CD4-positive, alpha-beta T cell treated with Interleukin-4 for 1 hour (primary cell): ENCODE measurements at regions not wholly inside any gene's neighbourhood (a gene's known extent, or its start where the extent isn't known, plus 50 kb on each side); places are given as distances from the start of the nearest gene placed in this dataset.

ENCODE experiments used
- DNase-seq, 2 donors: peaks; one replicate each; pipeline ENCODE4 v3.0.0-alpha.2; 2020 to 2022

- DNase-seq: no peak
Observed at GRCh38 chr16:50469121-50469743, 79.0 kb upstream of the NKD1 start.

DNA sequence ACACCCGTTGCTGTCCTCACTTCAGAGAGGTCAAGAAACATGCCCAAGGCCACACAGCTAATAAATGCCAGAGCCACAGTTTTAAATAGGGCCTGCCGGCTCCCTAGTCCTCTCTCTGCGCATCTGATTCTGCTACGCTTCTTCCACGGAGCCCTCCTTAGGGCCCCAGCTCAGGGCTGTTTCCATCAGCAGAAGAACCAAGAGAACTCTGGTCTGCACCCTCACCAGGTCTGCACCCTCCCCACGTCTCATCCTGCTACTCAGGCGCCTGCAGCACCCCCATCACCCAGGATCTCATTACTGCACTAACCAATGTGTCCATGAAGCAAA lies 79.5 kb upstream of the NKD1 start:
- DNase-seq: peak in 1 of 2 donors; percentile 6

DNA sequence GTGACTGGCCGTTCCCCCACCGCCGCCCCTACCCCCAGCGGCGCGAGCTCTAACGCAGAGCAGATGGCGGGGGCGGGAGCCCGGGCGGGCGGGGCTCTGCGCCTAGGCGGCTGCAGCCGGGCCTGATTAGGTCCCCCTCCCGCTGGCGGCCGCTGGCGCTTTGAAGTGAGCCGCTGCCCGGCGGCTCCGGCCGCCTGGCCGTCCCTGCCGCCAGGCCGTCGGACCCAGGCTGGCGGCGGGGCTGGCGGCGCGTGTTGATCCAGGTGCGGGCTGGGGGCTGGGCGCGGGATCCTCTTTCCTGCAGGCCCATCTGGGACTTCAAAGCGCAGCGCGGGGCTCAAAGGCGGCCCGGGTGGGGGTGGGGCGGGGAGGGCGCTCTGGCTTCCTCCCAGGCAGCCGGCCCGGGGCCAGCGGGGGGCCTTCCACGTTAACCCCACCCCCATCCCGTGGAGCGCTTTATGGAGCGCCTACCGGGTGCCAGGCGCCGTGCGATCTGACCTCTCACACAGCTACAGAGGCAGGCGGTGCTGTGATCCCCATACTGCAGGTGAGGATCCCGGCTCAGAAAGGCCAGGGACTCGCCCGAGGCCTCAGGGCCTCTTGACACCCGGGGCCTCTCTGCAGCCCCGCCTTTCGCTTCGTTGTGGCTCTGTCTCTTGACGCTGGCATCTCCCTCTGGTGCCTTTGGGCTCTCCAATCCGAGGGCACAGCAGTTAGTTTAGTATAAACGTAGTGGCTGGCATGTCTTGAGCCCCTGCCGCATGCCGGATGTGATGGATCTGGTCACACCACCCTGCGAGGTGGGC lies 80.0 kb upstream of the NKD1 start:
- peak in 1 of 2 donors; percentile 10 for DNase-seq

- DNase-seq: peak in 1 of 2 donors; percentile 2
Observed at GRCh38 chr16:50467559-50467942, 80.6 kb upstream of the NKD1 start.

- DNase-seq: no peak
Observed at GRCh38 chr16:50466170-50466569, 82.0 kb upstream of the NKD1 start.

DNA sequence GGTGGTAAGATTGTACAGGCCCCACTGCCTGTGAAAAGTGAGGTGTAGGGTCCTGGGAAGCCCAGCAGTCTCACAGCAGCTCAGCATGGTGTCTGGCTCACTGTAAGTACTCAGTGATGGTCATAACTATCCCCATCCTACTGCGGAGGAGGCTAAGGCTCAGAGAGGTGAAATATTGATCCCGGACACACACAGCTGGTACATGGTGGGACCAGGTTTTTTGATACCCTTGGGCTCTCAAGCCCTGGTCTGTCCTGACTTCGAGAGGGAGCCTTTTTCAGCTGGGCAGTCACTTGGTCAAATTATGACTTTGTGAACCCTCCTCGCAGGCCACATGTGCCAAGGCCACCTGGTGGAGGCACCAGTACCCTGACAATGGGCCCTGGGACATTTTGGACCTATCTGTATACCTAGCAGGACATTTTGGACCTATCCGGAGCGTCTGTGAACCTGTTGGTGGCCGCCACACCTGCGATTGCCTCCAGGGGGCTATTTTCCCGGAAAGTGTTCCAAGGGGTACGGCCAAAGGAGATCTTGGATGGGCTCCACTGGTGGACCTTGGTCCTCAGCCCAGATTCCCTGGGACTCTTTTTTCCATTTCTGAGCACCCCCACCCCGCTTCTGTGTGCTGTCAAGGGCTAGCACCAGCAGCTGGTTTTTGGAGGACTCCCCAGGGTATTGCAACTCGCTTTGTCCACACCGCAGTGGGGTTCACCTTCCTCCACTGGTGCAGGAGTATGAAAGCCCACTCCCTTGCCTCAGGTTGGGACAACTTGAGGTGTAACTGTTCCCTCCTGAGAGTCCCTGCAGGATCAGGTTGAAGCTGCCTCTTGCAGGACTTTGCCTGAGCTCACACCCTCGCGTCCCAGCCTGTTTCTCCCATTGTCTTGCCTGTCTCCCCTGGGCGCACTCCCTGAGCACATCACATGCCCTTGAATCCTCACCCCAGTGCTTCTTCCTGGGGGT lies 83.6 kb upstream of the NKD1 start:
- peak in 1 of 2 donors; percentile 7 for DNase-seq

DNA sequence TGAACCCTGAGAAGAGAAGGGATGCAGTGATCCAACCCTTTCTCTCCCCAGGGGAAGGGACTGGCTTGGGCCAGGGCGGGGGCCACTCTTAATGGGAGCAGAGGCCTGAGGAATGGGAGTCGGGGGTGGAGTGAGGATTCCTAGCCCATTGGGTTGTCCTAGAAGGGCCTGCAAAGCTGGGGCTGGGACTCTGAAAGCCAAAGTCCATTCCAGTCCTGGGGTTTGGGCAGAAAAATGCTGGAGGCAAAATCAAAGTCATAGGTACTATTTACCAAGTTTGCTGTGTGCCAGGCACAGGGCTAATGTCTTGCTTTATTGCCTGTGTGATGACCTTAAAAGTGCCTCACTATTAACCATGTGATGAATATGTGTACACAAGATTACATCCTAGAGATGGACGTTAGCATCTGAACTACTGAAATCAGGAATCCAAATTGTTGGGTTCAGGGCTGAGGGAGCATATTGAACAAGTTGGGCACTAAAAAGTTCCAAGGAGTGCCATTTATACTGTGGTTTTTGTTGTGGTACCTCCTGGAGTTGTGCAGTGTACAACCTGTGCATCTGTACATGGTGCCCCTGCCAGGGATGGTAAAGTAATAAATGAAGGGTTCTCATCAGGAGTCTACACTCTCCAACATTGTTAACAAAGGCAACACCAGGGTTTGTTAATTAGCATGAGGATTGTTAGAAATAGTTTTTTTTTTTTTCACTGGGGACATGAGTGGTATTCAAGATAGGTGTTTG lies 84.4 kb upstream of the NKD1 start:
- DNase-seq: no peak

- DNase-seq: peak in 1 of 2 donors; percentile 3
Observed at GRCh38 chr16:50462793-50463507, 85.2 kb upstream of the NKD1 start.

- DNase-seq: no peak
Observed at GRCh38 chr16:50461400-50461760, 86.8 kb upstream of the NKD1 start.

- no peak for DNase-seq
Observed at GRCh38 chr16:50460538-50461399, 87.4 kb upstream of the NKD1 start.

- no peak for DNase-seq
Observed at GRCh38 chr16:50459496-50460080, 88.6 kb upstream of the NKD1 start.

DNA sequence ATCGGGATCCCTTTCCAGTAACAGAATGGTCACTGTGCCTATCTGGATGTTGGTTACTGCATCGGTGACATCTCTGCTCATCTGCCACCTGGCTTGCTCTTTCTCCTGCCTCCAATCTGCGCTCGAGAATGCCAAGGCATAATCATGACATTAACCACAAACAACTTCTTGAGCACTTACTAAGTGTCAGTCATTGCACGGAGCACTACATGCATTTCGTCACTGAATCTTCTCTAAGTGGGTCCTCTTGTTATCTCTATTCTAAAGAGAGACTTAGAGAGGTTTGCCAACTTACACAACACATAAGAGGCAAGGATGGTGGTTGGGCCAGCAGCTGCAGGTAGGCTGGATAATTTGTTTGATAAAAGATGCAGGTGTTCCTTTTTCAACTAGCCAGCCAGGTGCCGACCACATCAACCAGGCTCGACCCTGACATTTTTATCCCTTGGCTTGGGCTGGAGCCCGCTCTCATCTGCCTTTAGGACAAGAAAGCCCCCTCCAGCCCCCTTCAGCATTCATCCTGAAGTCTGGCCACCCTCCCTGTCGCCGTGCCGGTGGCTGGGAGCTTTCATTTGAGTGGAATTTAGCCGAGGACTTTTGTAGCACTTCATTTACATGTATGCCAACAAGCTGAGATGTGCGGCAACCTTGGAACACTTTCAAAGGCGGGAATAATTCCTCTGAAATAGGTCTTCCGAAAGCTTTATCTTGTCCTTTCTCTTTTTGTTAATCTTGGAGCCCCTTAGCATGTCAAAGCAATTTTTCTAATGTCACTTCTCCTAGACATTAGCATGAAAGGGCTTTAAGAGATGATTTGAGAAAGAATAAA lies 89.3 kb upstream of the NKD1 start:
- DNase-seq: no peak

DNA sequence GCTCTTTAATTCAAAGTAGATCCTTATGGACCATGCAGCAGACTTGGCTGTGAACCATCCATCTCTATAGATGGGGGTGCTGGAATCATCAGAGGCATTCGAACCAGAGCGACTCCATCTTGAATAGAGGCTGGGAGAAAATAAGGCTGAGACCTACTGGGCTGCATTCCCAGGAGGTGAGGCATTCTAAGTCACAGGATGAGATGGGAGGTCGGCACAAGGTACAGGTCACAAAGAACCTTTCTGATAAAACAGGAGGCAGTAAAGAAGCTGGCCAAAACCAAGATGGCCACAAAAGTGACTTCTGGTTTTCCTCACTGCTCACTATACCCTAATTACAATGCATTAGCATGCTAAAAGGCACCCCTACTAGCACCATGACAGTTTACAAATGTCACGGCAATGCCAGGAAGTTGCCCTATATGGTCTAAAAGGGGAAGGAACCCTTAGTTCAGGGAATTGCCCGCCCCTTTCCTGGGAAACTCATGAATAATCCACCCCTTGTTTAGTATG lies 89.2 kb upstream of the BRD7 start:
- DNase-seq: no peak

GRCh38 chr16:50457423-50457822 lies 88.6 kb upstream of the BRD7 start:
- DNase-seq: no peak

- no peak for DNase-seq
Observed at GRCh38 chr16:50455288-50455845, 86.6 kb upstream of the BRD7 start.

DNA sequence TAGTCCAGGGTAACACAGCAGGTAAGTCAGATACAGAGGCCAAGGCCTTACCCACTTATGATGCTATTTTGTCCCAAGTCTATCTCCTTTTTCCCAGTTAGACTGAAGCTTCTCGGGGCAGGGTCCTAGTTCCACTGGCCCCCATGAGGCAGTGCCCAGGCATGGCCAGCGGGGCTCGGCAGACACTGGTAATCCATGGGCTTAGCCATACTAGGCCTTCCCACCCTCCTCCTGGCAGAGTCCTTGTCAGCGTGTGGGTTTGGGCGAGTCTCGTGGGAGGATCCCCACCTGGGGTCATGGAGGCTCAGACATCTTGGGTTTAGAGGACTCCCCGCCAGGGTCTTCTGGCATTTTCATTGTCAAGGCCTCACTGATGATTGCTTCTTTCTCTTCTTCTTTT lies 84.7 kb upstream of the BRD7 start:
- no peak for DNase-seq

DNA sequence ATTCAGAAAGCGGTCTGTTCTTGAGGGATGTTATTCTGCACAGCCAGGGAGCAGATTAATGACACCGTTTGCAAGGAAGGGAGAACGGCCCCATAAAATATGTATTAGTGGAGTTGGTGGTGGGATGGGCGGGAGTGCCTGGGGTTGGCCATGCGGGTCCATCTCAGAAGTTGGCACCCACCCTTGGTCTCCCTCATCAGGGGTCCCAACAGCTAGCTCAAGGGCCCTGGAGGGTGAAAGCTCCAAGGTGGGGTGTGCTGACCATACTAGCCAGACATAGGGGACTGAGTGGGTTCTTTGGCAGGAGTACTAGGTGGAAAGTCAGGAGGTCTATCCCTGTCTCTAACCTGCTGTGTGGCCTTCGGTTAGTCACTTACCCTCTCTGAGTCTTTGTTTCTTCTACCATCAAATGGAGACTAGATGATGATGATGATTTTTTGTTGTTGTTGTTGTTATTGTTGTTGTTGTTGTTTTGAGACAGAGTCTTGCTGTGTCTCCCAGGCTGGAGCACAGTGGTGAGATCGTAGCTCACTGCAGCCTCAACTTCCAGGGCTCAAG lies 83.2 kb upstream of the BRD7 start:
- no peak for DNase-seq

GRCh38 chr16:50450957-50451356 lies 82.2 kb upstream of the BRD7 start:
- no peak for DNase-seq

- no peak for DNase-seq
Observed at GRCh38 chr16:50449800-50450199, 81.0 kb upstream of the BRD7 start.
